ENCODE measurements at regions not wholly inside any gene's neighbourhood (a gene's known extent, or its start where the extent isn't known, plus 50 kb on each side); places are given as distances from the start of the nearest gene placed in this dataset.

GRCh38 chr5:107293541-107294210, 377.1 kb downstream of the EFNA5 start:
- DNase-seq (ENCODE audit: low spot score), result no peak

DNA sequence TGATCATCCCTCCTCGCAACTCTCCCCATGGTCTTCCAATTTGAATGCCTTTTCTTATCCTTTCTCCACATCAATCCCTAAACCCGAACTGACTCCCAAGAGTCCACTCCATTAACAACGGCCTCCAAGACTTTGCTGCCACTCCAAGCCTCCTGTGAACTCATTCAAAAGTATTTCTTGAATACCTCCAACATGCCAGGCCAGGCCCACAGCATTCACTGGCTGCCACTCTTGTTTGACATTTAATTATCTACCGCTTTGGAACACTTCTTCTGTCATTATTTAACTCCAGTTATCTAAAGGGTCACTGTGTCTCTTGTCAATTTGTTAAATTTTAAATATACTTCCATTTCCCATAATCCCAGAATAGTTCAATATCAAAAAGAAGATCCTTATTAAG, 378.9 kb downstream of the EFNA5 start:
- DNase-seq (ENCODE audit: low spot score), result no peak

DNA sequence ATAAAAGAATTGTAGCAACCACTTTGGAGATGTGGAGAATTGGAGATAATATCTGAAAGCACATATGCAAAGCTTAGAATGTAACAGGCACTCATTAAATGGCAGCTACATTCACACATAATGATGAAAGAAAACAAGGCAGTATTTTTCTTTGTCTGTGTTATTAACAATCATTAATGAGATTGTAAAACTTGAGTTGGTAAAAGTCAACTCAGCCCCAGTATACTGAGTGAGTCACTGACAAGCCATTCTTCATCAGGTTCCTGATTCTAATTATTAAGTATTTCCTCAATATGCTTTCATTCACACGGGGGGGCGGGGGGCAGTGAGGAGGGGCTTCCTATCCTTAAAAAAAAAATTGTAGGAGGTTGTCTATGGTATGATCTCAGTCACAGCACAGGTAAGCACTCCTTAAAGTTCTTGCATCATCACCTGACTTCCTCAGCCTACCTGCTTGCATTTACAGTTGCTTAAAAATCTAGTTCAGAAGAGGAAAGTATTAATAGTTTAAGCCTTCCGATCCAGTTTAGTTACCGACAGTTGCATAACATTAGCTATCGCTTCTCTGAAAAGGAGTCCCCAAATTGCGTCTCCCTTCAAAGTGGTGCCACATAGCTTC, 379.8 kb downstream of the EFNA5 start:
- DNase-seq (ENCODE audit: low spot score), result no peak

- no peak for DNase-seq (ENCODE audit: low spot score)
Measured at GRCh38 chr5:107289030-107289714, 381.6 kb downstream of the EFNA5 start.

- no peak for DNase-seq (ENCODE audit: low spot score)
Measured at GRCh38 chr5:107286447-107287098, 384.2 kb downstream of the EFNA5 start.

GRCh38 chr5:107285772-107286171, 385.0 kb downstream of the EFNA5 start:
- no peak for DNase-seq (ENCODE audit: low spot score)

DNA sequence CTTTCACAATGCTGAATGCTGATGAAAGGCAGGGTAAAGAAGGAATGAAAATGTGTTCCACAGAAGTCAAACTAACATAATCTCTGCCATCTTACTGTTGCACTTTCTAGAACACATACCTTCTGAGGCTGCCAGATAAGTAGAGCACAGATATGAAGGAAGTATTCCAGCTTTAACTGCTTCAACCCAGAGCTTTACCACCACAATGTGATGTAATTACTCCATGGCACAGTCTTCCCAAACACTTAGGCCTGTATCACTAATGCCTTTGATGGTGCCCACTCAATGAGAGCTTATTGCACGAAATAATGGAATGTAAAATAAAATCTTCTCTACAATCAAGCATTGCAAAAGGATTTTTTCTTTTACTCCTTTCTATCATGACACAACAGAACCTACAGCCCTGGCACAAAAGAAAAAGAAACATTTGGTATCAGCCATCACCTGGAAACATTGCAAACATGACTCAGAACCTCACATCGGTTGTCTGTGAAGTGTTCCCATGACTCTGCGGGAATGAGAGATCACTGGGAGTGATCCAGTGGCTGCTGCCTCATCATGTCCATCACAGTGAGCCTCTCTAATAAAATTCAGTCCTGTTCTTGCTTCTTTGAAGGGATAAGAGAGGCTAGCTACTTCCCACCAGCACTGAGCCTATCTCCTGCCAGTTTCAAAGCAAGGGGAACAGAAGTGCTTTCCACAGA, 385.8 kb downstream of the EFNA5 start:
- peak; percentile 8 for DNase-seq (ENCODE audit: low spot score)

DNA sequence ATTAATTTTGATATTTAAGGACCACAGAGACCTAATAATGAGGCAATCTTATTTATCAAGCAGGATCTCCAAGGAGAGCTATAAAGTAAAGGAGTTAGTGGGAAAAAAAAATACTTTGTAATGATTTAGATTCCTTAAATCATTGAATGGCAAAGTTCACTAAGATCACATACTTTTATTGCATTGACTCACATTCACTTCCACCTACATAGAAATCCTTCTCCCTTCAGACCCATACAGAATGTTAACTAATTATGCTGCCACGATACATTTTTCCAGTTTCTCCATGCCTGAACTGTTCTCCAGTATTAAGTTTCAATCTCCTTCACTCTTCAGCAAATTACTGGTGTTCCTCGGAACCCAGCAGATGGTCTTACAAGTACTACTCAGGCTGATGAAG, 388.7 kb downstream of the EFNA5 start:
- DNase-seq (ENCODE audit: low spot score), result no peak

DNA sequence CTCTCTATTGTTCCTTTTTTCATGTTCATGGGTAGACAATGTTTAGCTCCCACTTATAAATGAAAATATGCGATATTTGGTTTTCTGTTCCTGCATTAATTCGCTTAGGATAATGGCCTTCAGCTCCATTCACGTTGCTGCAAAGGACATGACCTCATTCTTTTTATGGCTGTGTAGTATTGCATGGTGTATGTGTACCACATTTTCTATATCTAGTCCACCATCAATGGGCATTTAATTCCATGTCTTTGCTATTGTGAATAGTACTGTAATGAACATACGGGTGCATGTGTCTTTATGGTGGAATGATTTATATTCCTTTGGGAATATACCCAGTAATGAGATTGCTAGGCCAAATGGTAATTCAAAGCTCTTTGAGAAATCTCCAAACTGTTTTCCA, 392.0 kb downstream of the EFNA5 start:
- DNase-seq (ENCODE audit: low spot score), result no peak

DNA sequence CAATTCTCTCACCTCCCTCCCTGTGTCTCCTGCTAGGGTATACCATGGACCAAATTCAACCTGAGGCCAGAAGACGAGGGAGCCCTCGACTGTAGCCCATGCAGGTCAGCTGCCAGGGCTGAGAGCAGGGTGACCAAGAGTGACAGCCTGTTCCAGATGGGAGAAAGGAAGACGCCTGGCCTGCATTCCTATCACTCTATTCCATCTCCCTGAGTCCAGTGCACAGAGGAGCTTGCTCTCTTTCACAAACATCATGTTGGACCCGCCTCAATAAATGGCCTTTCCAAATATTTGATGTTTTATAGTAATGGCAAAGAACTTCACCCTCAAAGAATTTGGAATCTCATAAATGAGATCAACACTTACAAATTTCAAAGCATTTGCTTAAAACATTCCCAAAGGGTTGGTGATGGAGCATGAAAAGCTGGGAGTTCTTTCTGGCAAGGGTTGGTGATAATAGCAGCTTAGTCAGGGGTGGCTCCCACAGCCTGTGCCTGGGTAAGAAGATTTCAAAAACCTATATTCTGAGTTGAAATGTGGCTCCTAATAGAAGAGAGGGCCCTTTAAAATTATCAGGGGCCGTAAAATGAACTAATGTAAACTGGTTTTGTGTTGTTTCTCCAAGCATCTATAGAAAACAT, 393.1 kb downstream of the EFNA5 start:
- no peak for DNase-seq (ENCODE audit: low spot score)

DNA sequence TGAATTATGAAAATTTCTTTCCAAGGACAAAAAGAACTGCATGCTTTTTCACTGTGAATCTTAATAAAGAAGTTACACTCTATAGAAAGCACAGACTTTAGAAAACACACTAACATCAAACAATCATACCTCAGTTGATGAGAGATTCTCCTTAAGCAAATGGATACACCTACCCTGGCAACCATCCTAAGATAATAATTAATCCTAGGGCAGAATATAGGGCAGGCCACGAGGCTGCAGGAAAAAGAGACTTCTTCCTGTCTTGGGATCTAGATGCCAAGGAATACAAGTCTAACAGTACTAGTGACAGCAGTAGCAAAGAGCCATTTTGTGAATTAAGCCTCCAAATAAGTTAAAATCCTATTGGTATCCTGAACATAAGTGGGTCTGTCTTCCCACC, 395.4 kb downstream of the EFNA5 start:
- no peak for DNase-seq (ENCODE audit: low spot score)

DNA sequence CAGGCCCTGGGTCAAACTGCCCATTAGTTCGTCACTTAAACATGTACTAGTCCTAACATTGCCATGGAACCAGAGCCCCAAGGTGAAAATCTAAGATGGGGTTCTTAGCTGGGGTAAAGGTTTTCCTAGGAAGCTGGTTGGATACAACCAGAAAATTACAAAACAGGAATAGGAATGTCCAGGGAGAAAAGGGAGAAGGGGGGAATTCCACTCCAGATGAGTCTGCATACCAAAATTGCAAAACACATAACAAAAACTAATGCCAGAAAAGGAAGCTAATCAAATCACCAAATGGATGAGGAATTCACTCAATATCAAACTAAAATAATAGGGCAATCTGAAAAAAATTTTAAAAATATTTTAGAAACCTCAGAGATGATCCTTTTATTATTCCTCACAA, 396.2 kb downstream of the EFNA5 start:
- no peak for DNase-seq (ENCODE audit: low spot score)

DNA sequence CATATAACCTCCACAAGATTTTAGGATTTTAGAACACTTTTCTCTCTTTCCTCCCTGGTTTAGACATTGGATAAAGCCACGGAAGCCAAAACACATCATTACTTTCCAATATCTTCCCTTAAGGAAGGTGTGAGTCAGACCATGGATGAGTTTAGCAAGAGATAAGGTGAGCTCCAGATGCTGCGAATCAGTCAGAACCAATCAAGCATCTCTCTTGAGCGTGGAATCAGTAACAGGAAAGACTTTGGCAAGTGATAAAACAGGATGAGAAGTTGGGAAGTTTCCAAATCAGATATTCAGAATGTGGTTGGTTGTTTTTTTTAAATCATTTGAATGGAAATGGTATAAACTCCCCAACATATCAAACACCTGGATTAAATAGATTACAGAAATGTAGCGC, 397.8 kb downstream of the EFNA5 start:
- no peak for DNase-seq (ENCODE audit: low spot score)

DNA sequence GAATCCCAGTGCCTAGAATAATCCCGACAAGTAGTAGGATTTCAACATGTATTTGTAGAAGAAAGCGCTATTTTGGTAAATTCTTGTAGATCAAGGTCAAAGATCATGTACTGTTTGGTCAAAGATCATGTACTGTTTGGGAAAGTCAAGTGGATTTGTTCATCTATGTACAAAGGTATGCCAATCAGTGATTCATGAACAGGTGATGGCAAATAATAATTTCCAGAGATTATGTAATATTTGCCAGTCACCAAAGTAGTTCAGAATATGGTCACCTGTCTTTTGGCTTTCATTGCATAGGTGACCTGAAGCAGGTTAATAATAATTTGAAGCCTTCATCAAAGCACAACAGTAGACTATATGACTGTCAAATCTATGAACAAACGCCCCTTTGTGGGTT, 398.2 kb downstream of the EFNA5 start:
- no peak for DNase-seq (ENCODE audit: low spot score)

GRCh38 chr5:107271682-107272350, 398.9 kb downstream of the EFNA5 start:
- DNase-seq (ENCODE audit: low spot score), result no peak

GRCh38 chr5:107270561-107270960, 400.2 kb downstream of the EFNA5 start:
- DNase-seq (ENCODE audit: low spot score), result no peak

DNA sequence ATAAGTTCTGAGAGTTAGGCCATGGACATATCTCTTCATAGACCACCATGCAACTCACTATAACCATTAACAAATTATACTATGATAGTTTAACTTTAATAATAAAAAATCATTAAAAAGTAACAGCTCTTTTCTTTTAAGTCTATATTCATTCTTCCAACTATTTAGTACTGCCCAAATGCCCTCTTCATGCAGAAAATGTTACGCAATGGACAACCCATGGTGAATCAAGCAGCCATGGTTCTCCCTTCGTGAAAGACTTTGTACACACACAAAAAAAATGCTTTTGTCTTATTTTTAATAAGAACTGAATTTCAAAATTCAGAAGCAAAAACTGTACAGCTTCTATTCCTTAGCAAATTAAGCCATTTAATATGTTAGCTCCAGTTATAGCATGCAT, 401.1 kb downstream of the EFNA5 start:
- no peak for DNase-seq (ENCODE audit: low spot score)

GRCh38 chr5:107269256-107269655, 401.5 kb downstream of the EFNA5 start:
- DNase-seq (ENCODE audit: low spot score), result no peak

DNA sequence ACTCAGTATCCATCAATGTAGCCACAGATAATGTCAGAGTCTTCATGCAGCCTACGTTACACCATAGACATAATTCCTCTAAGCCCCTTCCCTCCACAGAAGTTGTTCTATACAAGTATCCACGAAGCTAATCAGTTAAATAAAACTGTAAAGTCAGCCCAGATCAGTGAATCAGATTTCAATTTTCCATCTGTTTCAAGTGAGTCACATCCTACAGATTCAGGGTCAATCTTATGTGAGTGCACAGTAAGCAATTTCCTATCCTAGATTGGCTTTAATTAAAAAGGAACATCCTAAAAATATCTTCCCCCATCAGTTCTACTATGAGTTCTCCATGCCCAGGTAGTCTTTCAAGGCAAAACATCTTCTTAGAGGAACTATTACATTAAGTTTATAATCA, 402.5 kb downstream of the EFNA5 start:
- DNase-seq (ENCODE audit: low spot score), result no peak

GRCh38 chr5:107266100-107266499, 404.6 kb downstream of the EFNA5 start:
- DNase-seq (ENCODE audit: low spot score), result no peak

- DNase-seq (ENCODE audit: low spot score), result no peak
Measured at GRCh38 chr5:107265193-107265592, 405.5 kb downstream of the EFNA5 start.
